NCI-H82 treated with DMSO at 0.1 percent for 48 hours (cell line): ENCODE measurements at regions not wholly inside any gene's neighbourhood (a gene's known extent, or its start where the extent isn't known, plus 50 kb on each side); places are given as distances from the start of the nearest gene placed in this dataset.

Experiments
- DNase-seq: peaks from one replicate; lab custom pipeline; 2025; ENCODE audit not compliant: unreplicated experiment; lab: John Stamatoyannopoulos, UW

DNA sequence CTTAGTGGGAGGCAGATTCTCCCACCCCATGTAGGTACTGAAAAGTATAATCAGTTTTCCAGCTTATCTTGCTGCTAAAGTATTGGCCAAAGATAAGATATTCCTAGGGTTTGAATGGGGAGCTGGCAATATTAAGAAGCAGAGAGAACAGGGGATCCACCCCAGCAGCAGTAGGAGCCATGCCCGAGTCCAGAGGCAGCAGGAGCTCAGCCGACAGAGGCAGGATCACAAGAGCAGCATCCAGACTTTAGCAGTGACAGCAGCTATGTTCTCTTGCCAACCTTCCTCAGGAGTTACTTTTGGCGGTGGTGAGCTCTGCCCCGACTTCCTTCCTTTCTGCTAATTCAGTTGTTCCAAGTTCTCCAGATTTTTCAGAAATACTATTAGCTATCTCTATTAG is 224.5 kb downstream of the GADD45G start:
- no peak for DNase-seq

DNA sequence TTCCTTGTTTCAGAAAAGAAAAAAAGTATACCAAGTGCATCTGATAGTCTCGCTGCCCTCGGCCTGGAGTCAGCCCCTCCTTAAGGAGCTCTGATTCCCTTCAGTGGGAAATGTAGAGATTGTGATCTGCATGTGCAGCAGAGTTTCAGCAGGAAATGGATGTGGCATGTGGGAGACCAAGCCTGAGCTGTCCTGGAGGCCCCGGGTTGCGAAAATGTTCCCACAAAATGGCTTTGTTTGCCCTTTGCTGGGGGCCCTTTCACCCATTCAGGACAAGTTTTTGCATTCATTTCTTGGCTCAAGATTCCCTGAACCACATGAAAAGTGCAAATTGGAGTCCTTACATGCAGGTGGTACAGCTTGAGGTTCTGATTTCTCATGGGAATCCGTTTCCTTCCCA is 230.9 kb downstream of the GADD45G start:
- DNase-seq, result no peak

DNA sequence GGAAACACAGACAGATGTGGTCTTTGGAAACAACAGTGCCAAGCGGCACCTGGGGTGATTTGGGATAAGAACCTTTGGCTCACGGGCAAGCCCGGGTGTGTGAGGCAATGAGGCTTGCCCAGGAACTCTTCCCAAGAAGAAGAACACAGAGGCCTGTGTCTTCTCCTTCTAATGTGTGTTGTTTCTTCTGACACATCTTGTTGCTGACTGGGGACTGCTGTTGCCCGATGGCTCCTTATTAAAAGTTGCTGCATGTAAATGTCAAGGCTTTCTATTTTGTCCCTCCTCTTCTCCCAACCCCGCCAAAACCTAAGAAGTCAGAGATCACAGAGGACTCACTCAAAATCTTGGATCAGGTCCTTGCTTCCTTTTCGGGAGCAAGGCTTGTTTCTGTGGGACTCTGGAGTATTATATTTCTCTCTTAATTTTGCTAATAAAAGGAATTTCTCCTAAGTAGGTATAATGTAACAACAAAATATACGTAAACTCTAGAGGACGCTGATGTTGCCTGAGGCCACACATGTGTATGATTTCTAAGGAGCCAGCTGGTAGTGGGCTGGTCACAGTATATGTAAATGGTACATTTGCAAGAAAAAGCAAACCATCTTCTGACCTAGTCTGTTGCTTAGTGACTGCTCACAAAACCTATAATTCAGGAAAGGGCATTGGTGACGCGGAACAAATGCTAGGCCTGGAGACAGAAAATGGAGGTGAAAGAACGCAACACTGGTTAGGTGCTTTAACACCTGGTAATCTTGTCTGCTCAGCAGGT is 232.5 kb downstream of the GADD45G start:
- DNase-seq, result no peak

DNA sequence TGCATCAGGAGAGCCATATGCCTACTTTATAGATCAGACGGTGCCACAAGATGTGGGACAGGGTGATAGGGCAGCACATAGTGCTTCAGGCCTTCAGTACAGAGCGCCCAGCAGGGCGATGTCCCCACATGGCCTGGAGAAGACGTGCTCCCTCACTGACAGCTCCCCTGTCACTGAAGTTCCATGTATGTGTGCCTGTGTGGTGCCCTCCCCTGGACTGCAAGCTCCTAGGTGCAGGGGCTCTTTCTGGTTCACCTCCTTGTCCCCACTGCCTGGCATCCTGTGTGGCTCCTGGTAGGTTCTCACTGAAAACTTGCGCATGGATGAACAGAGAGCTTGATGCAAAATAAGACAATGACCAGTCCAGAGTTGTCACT is 233.1 kb downstream of the GADD45G start:
- DNase-seq, result no peak

DNA sequence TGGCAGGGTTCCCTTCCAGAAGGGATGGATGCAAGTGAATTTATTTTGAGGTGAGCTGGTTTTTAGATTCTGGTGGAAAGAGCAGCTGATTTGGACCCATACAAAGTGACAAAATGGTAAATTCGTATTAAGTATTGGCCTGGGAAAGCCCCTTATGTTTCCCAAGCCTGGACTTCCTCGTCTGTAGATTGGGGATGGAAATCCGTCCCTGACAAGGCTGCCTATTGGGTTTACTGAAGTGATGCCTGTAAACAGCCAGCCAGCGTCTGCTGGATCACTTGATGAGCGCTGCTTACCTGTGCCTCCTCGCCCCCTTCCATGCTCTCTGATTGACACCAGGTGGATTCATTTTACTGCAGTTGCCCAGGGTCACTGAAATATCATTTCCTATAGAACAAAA is 233.8 kb downstream of the GADD45G start:
- DNase-seq, result no peak

DNA sequence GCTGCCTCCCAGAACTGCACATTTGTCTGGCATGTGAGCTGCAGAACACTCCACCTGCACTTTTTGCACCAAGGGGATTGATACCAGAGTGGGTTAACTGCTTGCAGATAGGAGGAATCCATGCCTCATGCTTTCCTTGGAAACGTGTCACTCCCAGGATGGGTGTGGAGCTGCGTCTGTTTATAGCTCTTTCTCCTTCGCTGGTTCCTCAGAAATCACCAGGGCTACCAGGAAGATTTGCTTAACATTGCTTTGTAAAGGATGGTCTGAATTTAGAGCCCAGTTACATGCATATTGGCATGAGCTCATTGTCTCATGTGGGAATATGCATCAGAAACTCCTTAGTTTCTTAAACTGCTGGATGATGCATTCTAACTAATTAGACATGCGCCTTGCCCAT is 234.6 kb downstream of the GADD45G start:
- DNase-seq, result no peak

DNA sequence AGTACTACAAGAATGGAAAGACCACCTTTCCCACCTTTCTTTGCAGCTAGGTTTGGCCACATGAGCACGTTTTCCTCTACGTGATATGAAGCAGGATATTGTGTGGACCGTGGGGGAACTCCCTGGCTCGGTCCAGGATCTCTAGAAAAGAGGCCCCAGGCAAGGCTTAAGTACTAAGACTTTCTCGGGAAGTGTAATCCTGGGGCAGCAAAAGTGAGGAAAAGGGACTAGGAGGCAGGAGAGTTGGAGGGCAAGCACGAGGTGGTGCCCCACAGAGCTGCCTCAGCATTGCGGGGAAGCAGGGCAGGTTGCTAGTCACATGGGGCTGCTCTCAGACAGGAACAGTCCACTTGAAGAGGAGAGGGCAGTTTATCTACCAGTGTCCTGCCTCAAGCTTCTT is 235.1 kb downstream of the GADD45G start:
- DNase-seq, result no peak

DNA sequence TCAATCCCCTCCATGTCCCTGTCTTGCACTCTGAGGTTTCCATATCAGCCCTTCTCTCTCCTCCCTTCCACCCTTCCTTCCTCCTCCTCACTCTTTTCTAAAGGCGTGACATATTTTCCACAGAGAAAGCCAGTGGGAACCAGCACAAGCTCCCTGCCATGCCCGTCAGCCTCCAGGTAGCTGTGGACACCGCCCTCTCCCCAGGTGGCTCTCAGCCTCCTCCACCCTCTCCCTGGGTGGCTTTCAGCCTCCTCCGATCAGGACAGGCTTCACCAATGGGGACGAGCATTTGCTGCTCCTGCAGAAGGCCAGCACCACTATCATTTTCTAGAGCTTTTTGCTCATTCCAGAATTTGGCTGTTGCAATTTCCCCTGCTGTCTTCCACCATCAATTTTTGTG is 236.6 kb downstream of the GADD45G start:
- DNase-seq, result no peak

DNA sequence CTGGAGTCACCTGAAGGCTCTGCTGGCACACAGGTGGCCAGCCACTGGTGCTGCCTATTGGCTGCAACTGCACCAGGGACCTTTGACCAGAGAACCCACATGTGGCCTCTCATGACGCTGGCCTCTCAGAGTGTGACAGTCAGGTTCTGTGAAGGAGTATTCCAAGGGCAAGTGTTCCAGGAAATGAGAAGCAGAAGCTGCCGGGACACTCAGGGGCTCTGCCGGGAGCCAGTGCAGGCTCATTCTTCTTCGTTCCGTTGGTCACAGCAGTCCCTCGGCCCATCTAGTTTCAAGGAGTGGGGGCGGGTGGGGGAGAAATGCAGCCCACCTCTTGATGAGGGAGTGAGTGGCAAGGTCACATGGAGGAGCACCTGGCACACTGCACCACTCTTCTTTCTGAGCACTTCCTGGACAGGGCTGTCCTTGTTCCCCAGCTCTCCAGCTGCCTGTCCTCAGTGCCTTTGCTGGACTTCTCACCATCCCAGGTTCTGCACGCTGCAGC is 237.5 kb downstream of the GADD45G start:
- DNase-seq, result no peak

DNA sequence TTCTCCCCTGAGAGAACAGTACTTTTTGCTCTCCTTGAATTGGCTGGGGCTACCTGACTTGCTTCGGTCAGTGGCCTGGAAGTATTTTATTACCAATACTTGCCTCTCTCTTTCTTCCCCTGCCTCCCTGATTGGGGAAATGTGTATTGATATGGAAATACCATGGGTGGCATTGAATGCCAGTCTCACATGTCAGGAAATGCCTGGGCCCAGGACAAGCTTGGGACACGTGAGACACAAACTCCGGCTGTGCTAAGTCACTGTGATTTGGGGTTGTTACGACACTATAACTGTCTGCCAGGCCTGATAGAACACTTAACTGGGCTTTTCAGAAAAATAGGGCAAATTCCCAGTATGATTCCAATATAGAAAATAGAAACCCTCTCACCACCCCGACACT is 238.3 kb downstream of the GADD45G start:
- no peak for DNase-seq

DNA sequence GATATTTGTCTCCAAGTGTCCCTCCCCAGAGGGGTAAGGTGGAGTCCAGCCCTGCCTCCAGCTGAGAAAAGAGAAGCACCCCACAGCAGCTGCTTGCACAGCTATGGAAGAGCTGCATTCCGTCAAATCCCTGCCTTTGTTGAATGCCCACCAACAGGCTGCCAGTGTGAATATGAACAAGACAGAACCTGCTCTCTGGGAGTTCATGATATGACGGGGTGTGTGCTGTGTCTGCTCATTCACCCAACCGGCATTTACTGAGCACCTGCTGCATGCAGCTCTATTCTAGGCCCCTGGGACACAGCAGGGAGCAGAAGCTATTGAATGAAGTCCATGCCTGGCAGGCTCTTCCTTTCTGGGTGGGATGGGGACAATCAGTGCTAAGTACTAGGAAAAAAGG is 238.8 kb downstream of the GADD45G start:
- no peak for DNase-seq

DNA sequence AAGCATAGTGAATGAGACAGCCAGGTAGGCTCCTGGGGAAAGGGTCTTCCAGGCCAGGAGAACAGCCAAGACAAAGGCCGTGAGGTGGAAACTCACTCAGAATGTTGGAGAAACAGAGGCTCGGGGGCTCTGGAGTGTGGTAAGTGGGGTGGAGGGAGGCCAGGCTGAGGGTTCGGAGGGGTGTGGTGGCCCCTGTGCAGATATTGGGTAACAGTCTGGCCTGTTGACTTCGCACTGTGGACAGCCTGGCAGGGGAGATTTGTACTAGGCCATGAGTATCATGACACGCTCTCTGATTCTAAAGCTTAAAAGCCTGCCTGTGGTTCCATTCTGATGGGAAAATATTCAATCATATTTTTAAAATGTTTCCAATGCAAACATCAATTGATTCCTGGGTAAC is 239.3 kb downstream of the GADD45G start:
- DNase-seq, result no peak

DNA sequence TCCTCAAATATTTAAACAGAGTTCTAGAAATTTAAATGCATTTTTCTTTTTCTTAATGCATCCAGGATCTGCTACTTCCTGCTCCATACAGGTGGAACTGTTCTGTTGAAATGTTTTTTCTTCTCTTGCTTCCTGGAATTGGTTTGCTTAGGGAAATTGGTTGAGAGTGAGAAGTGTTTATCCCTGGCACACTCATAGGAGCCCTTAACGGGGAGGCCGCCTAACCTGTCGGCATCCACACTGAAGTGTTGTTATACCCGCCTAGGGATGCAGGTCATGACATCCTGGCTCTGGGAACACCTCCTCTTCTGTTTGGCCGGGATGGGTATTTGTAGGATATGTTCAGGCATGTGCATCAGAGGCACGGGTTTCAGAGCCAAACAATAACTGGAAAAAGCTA is 239.7 kb downstream of the GADD45G start:
- DNase-seq, result no peak

DNA sequence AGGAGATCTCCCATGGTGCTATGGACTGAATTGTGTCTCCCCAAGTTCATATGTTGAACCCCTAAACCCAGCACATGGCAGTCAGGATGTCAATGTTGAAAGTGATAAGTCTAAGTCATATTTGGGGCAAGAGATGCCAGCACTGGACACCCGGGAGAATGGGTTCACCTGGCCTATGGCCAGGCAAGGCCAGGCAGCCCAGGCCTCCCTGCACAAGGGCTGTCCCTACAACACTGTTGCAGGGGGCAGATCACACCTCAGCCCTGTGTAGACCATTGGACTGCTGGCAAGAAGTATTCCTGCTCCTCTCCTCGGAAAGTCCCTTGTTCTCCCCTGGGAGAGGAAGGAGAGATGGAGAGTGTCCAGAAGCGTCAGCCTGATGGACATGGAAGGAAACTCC is 240.5 kb downstream of the GADD45G start:
- DNase-seq, result no peak

DNA sequence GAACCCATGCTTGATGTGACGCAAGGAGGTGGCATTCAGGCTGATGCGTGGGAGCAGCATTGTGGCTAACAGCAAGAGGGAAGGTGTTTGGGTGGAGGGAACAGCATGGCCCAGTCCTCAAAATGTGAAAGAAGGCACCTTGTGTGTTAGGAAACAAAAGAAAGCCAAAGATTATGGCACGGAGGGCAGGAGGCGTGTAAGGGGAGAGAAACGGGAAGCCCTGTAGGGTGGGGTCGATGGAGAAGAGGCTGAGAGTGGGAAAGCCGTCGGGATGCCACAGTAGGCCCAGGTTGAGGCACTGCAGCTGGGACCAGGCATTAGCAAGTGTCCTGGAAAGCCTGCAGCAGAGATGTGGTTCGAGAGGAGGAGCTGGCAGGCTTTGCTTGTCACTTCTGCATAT is 241.1 kb downstream of the GADD45G start:
- no peak for DNase-seq

DNA sequence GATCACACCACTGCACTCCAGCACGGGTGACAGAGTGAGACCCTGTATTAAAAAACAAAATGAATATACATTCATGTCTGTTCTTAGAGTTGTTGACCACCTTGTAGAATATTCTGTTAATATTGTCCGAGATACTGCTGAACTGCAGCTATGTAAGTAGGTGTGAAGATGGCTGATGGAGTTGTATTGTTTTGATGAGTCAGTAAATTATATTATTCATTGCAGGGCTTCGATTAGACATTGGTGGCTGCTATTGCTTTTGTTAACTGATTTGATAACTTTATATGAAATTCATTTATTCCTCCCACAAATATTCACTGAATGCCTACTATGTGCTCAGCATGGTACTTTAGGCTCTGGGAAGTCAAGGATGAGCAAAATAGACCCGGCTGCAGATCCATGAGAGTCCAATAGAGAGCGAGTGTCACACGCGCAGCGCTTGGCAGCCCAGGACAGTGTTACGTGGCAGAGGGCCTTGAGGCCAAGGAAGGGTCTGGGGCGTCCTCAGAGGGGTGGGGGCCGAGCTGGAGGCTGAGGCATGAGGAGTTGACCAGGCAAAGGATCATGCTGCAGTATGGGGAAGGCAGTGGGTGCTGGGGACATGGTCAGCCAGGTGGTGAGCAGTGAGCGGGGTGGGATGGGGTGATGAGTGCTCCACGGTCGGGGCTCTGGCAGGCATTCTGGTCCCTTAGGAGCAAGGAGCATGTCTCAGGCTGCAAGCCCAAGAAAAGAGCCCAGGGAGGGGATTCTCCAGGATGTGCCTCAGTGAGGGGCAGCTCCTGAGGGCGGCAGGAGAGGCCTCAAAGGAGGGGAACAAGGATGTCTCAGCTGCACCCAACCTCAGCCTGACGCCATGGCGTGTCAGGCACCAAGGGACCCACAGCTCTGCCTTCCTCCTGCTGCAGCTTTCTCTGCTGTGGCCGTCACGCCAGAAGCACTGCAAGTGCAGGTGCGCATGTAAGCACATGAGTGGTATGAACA is 243.5 kb downstream of the GADD45G start:
- no peak for DNase-seq

DNA sequence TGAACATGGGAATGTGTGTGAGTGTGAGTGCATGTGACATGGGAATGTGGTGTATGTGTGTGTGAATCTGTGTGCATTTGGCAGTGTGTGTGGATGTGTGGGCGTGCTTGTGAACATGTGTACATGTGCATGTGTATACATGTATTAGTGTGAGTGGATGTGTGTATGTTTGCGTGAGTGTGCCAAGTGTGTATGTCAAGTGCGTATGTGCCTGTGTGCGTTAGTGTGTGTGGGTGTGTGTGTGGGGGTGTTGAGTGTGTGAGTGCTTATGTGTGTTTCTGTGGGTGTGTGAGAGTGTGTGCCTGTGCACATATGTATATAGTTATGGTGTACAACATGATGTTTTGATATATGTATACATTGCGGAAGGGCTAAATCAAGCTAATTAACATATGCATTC is 244.3 kb downstream of the GADD45G start:
- no peak for DNase-seq

DNA sequence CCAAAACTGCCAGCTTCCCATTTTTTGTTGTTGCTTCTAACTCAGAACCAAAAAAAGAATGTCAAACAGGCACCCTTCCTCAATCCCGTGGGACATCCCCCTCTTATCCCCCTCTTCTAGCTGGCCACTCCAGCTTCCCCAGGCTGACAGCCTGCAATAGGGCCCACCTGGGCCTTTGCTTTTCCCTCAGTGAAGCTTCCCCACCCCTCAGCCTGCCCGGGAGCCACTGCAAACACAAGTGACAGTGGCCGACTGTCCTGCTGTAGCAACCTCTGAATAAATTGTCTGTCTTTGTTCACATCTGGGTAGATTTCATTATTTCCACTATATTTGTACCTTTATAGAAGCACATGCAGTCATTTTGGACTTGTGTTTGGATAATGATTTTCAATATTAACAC is 245.3 kb downstream of the GADD45G start:
- DNase-seq, result no peak

DNA sequence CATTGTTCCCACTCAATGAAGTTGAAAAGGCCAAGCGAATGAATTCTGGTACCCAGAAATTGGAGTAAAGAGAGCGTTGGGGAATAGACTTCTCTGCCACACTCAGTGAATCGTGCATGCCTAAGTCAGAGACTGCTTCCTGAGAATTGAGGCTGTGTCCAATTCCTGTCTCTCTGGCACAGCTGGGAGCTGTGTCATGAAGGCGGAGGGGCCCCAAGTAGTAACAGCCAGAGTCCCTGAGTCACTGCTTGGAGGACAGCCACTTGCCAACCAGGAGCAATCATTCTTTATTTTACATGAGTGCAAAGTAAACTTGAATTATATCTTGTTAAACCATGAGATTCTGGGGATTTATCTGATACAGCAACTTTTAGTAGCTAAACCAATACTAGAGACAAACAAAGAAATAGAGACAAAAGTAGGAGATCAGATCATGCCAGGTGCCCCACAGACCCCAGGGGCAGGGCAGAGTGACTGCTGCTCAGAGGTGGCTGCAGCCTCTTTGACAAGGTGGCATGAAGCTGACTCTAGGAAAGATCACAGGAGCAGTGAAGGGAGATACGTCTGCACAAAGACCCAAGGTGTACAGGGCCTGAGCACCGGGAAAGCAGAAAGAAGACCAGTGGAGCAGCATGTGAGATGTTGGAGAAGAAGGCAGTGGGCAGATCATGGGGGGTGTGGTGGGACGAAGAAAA is 246.0 kb downstream of the GADD45G start:
- DNase-seq, result no peak

DNA sequence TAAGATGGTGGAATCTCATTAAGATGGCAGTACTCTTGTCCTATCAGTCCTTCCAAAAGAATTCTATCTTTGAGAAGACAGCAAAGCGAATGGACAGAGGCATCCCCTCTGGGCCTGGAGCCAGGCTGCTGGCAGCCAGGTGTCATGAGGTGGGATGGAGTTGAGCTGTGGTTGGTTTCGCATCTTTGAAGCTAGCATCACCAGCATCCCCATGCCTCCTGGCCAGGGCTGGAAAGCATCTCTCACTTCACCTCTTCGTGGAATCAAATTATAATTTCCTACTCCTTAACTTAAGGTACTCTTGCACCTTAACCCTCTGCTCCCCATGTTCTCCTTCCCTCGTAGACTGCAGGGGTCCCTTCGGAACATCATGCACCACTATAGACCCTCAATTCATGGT is 248.3 kb downstream of the GADD45G start:
- no peak for DNase-seq

DNA sequence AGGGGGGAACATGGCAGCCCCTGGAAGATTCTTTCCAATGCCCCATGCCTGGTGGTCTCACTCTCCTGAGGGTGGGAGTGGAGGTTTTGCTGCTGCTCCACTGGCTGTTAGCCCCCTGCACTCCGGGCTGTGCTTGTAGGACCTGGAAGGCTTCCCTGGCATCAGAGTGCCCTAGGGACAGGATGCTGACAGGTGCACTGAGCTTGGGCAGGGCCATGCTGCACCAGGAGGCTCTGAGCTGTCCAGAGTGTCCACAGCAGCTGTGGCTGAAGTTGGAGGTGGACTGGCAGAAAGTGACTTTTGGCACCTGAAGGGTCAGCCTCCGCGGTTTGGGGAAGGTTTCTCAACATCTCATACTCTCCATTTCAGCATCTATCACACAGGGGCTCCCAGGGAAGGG is 249.1 kb downstream of the GADD45G start:
- DNase-seq, result no peak
